Hepatic stellate cell (primary cell): ENCODE measurements at regions not wholly inside any gene's neighbourhood (a gene's known extent, or its start where the extent isn't known, plus 50 kb on each side); places are given as distances from the start of the nearest gene placed in this dataset.
"Not testable (repeated sequence)": the region's sequence is repeated elsewhere in the genome, so short reads cannot be mapped to it uniquely, and the experiment has no call there.

Experiments
- DNase-seq: peaks from one replicate; pipeline ENCODE4 v3.0.0; 2011; ENCODE audit warnings: low spot score

GRCh38 chr10:25808372-25808771 lies 125.7 kb upstream of the MYO3A start:
- no peak for DNase-seq

- DNase-seq: no peak
Observed at GRCh38 chr10:25811052-25811685, 122.9 kb upstream of the MYO3A start.

GRCh38 chr10:25813511-25813910 lies 120.5 kb upstream of the MYO3A start:
- no peak for DNase-seq

GRCh38 chr10:25815236-25815635 lies 118.8 kb upstream of the MYO3A start:
- no peak for DNase-seq

GRCh38 chr10:25815999-25816768 lies 117.8 kb upstream of the MYO3A start:
- no peak for DNase-seq

GRCh38 chr10:25817200-25817599 lies 116.8 kb upstream of the MYO3A start:
- no peak for DNase-seq

GRCh38 chr10:25818751-25819150 lies 115.3 kb upstream of the MYO3A start:
- DNase-seq: no peak

- no peak for DNase-seq
Observed at GRCh38 chr10:25820472-25820871, 113.6 kb upstream of the MYO3A start.

- no peak for DNase-seq
Observed at GRCh38 chr10:25820874-25821273, 113.2 kb upstream of the MYO3A start.

- DNase-seq: no peak
Observed at GRCh38 chr10:25824050-25824449, 110.0 kb upstream of the MYO3A start.

- DNase-seq: no peak
Observed at GRCh38 chr10:25828475-25828874, 105.6 kb upstream of the MYO3A start.

GRCh38 chr10:25831080-25831479 lies 102.9 kb upstream of the MYO3A start:
- no peak for DNase-seq

- no peak for DNase-seq
Observed at GRCh38 chr10:25839683-25840082, 94.3 kb upstream of the MYO3A start.

GRCh38 chr10:25840875-25841274 lies 93.2 kb upstream of the MYO3A start:
- DNase-seq: not testable (repeated sequence)

GRCh38 chr10:25842146-25842545 lies 91.9 kb upstream of the MYO3A start:
- DNase-seq: no peak

GRCh38 chr10:25843551-25844170 lies 90.4 kb upstream of the MYO3A start:
- no peak for DNase-seq

GRCh38 chr10:25844716-25845115 lies 89.3 kb upstream of the MYO3A start:
- not testable (repeated sequence) for DNase-seq

GRCh38 chr10:25849268-25849667 lies 84.8 kb upstream of the MYO3A start:
- no peak for DNase-seq

GRCh38 chr10:25849988-25850387 lies 84.0 kb upstream of the MYO3A start:
- DNase-seq: no peak

GRCh38 chr10:25851548-25851947 lies 82.5 kb upstream of the MYO3A start:
- no peak for DNase-seq

GRCh38 chr10:25852364-25852941 lies 81.6 kb upstream of the MYO3A start:
- DNase-seq: no peak

- no peak for DNase-seq
Observed at GRCh38 chr10:25858076-25858475, 76.0 kb upstream of the MYO3A start.

- no peak for DNase-seq
Observed at GRCh38 chr10:25865267-25865666, 68.8 kb upstream of the MYO3A start.
